ENCODE measurements at regions not wholly inside any gene's neighbourhood (a gene's known extent, or its start where the extent isn't known, plus 50 kb on each side); places are given as distances from the start of the nearest gene placed in this dataset.

DNA sequence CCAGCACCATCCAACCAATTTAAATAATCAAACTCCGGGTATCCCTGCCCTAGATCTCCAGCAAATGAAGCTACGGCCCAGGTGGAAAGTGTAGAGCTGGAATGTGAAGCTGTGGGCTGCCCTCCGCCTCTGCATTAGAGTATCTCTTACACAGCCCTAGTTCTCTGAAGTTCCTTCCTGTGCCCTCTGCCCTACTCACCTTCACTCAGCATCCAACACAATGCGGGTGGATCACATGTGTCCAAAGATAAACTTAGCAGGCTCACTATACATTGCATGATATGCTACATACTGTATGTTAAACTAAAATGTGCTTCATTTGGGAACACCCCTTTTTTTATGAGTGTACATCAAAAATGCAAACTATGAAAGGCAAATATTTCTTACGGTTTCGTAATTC is 70.0 kb upstream of the RAD23B start:
- no peak for DNase-seq

DNA sequence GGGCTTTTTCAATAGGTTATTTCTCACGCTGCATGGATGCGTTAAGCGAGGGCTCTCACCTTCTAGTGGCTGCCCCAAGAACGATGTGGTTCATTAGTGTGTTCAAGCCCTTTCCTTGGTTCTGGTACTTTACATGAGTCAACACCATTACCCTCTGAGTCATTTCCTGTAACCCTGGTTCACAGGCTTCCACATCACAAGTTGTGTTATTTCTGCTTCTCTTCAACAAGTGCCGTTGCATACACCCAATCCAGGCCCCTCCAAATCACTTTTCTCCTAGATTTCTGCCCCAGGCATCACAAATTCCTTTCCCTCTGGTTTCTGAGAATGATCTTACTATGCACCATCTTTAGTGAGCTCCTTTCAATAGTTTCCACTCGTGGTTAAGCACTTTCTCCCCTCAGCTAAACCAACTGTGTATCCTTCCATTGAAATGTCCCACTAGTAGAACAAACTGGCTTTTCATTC is 69.5 kb upstream of the RAD23B start:
- DNase-seq: no peak

DNA sequence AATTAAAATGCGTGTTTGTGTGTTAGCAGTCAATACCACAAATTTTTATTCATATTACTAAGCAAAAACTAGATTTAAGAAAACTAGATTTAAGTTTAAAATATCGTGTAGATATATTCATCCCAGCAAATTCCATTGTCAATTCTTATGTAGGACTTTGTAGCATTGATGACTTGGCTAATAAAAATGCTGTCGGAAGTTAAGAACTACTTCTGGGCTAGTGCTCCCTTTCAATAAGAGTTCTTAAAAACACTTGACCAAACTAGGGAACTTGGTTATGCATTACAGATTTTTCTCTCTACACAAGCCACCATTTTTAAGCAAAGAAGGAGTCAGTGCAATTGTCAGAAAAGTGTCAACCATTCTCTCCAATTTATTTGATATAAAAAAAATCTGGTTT is 68.7 kb upstream of the RAD23B start:
- DNase-seq: no peak

DNA sequence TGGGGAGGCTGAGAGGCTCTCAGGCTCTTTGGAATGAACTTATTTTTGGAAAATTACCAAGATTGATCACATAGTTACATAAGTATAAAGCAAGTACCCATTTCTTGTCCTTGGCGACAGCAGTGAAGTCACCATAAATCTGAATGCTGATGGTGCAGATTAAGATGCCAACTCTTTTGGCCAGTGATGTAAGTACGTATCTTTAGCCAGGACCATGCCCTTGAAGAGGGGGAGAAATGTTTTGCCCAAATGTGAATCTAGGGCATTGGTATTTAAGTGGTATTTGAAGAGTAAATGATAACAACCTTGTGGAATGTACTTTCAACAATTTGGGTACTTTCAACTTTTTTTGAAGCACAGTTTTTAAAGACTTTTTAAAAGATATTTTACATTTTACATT is 68.2 kb upstream of the RAD23B start:
- no peak for DNase-seq

- DNase-seq: no peak
These were observed 67.7 kb upstream of the RAD23B start for GRCh38 chr9:107215381-107215780.

DNA sequence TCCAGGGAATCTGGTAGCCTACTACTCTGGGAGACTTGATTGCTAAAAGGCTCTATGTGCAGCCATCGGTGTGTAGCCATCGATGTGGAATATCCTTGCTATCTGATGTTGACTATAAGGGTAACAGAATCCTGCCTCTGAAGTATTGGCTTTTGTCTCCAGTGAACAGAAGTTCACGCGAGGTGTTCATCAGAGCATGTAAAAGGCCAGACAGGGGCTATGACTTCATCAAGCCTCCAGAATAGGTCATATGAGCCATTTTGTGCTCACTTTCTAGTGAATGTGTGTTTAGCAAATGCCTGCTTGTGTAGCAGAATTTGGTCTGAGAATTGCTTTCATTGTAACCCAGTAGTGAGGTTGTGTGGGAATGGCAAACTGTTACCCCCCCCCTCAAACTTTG is 66.8 kb upstream of the RAD23B start:
- no peak for DNase-seq

GRCh38 chr9:107218829-107219485 is 64.1 kb upstream of the RAD23B start:
- no peak for DNase-seq

- DNase-seq: no peak
These were observed 63.5 kb upstream of the RAD23B start for GRCh38 chr9:107219486-107220077.

DNA sequence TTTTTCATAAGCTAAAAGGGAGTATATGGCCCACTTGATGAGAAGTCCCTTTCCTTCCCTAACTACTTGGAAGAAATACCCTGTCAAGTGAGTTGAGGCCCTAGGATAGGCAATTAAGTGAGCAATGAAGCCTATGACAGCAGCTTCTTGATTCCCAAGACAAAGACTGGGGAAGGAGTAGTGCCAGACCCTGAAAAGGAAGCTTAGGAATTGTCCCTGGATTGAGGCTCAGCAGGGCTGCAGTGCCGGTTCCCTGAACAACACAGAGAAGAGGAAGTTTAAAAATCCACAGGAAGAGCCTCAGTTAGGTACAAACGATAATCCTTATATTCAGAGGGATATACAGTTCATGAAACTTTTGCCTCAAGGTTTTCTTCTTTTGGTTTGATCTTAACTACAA is 61.8 kb upstream of the RAD23B start:
- no peak for DNase-seq

- DNase-seq: no peak
These were observed 61.0 kb upstream of the RAD23B start for GRCh38 chr9:107222020-107222522.

GRCh38 chr9:107223381-107223780 is 59.7 kb upstream of the RAD23B start:
- no peak for DNase-seq

DNA sequence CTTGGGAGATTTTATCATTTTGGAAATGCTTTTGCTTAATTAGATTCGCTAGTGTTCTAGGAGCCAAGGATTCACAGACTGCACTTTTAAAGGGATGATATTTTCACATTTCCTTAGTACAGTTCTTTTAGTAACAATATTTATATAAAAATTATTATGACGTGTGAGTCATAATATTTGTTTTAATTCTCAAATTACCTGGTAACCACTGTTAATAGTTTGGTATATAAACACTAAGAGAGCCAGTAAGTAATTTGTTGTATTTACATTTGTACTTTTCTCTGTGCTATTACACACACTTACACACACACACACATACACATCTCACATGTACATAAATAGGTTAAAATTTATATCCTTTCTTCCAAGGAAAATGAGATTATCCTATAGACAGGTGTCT is 58.8 kb upstream of the RAD23B start:
- DNase-seq: no peak

- no peak for DNase-seq
These were observed 56.7 kb upstream of the RAD23B start for GRCh38 chr9:107226421-107226820.

DNA sequence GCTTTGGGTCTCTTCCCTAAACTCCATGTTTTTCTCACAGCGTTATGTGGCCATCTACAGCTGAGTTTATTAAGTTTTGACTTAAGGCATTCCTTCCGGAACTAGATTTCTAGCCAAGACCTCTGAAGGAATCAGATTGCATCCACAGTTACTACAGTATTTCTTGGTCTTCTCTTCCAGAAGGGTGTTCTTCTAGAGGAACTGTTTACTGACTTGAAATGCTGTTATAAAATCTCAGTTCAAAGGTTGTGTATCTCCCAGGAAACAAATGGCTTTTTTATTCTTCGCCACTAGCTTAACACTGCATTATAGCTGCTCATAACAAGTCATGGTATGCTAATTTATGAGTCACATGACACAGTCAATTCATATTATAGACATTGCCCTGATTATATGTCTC is 55.3 kb upstream of the RAD23B start:
- DNase-seq: no peak

GRCh38 chr9:107228496-107229039 is 54.5 kb upstream of the RAD23B start:
- no peak for DNase-seq

- no peak for DNase-seq
These were observed 53.8 kb upstream of the RAD23B start for GRCh38 chr9:107229241-107229741.
